SJCRH30 (cell line): ENCODE measurements at regions not wholly inside any gene's neighbourhood (a gene's known extent, or its start where the extent isn't known, plus 50 kb on each side); places are given as distances from the start of the nearest gene placed in this dataset.

ENCODE experiments used
- DNase-seq, 2 experiments: peaks; one replicate each; pipeline ENCODE4 v3.0.0-alpha.2; 2015 to 2020
- H3K27ac ChIP-seq: fragments of 250-450 bp; sonication (Bioruptor Pico); 2 replicates; pipeline ENCODE4 v1.5.1; 2020; ENCODE audit warnings: mild to moderate bottlenecking, moderate library complexity
- H3K27me3 ChIP-seq: fragments of 250-450 bp; sonication (Bioruptor Pico); 2 replicates; pipeline ENCODE4 v1.5.1; 2020; ENCODE audit warnings: mild to moderate bottlenecking, moderate library complexity
- H3K36me3 ChIP-seq: fragments of 250-450 bp; sonication (Bioruptor Pico); 2 replicates; pipeline ENCODE4 v1.5.1; 2020; ENCODE audit warnings: mild to moderate bottlenecking, moderate library complexity
- H3K4me1 ChIP-seq: fragments of 250-450 bp; sonication (Bioruptor Pico); 2 replicates; pipeline ENCODE4 v1.5.1; 2020; ENCODE audit warnings: mild to moderate bottlenecking, moderate library complexity
- H3K4me3 ChIP-seq: fragments of 250-450 bp; sonication (Bioruptor Pico); 2 replicates; pipeline ENCODE4 v1.5.1; 2020; ENCODE audit warnings: mild to moderate bottlenecking, moderate library complexity
- H3K9me3 ChIP-seq: fragments of 250-450 bp; sonication (Bioruptor Pico); replicated peaks from 2 replicates; pipeline ENCODE4 v1.5.1; 2020; ENCODE audit warnings: mild to moderate bottlenecking, moderate library complexity

DNA sequence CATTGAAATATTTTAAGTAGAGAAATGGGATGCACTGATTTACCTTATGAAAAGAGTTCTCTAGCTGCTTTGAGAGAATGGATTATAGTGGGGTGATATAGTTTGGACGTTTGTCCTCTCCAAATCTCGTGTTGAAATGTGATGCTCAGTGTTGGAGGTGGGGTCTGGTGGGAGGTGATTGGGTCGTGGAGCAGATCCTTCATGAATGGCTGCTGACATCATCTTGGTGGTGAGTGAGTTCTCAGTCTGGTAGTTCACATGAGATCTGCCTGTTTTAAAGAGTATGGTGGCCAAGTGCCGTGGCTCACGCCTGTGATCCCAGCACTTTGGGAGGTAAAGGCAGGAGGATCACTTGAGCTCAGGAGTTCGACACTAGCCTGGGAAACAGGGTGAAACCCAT lies 58.7 kb upstream of the SH3RF3 start:
- H3K27me3 ChIP-seq = no peaks in the 10 kb centered on the region
- no peak for DNase-seq
- H3K4me3 ChIP-seq = no peak overlapping the region
- no peaks in the 10 kb centered on the region for H3K9me3 ChIP-seq
- no peak overlapping the region for H3K27ac ChIP-seq
- no peaks in the 10 kb centered on the region for H3K36me3 ChIP-seq
- H3K4me1 ChIP-seq = no peaks in the 10 kb centered on the region

DNA sequence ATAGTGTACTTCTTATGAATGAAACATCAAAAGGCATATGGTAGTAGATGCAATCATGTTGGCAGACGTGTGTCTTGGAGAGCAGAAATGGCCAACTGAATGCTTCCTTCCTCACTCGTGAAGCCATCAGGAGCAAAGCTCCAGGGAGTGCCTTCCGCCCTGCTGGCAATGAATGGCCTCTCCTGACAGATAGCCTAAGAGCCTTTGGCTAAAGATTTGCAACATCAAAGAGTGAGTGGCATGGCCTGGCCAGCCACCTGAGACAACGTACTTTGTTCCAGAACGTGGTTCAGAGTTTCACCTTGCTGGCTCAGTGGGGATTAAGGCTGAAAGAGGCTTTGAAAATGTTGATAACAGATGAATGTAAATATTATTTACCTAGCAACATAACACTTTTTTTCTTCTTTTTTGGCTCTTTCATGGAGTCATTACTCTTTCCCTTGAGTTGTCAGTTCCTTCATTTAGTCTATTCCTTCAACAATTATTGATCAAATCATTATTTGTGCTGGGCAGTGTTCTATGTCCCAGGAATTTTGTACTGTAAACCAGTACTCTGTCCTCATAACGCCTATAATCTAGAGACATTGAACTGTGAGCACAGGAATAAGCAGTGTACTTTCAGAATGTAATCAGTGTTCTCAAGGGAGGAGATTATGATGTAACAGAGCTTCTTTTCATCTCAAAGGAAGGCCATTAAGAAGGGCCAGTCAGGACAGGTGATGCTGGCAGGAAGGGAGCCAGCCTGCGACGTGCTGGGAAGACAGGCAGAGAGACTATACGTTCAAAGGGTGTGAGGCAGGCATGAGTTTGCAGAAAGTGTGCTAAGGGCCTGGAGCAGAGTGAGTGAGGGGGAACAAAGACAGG lies 59.4 kb upstream of the SH3RF3 start:
- no peak overlapping the region for H3K4me3 ChIP-seq
- no peaks in the 10 kb centered on the region for H3K27me3 ChIP-seq
- H3K27ac ChIP-seq = no peak overlapping the region

DNA sequence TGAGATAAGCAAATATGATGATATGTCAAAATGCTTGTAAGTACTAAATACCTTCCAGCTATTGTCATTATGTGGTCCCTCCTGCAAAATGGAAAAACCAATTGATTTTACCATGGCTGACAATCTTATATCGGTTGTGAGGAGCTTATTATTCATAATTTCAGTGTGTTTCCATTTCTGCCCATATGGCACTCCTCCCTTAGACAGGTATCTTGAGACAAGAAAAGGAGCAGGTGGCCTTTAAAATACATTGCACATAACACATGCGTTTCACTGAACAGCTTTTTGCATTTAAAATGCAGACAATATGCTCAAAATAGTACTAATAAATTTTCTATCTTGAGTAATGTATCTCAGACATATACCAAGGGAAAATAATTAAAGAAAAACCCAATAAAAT lies 60.2 kb upstream of the SH3RF3 start:
- Histone ChIP-seq H3K4me3 (no peak overlapping the region), H3K4me1 (no peaks in the 10 kb centered on the region), H3K9me3 (no peaks in the 10 kb centered on the region), H3K36me3 (no peaks in the 10 kb centered on the region), H3K27ac (no peak overlapping the region), H3K27me3 (no peaks in the 10 kb centered on the region; the same call in 1 of the 2 replicates)
- DNase-seq = no peak

More for the DNA sequence above, 59.4 kb upstream of the SH3RF3 start:
- no peaks in the 10 kb centered on the region for H3K36me3 ChIP-seq
- DNase-seq = no peak
- no peaks in the 10 kb centered on the region for H3K9me3 ChIP-seq
- H3K4me1 ChIP-seq = no peaks in the 10 kb centered on the region

DNA sequence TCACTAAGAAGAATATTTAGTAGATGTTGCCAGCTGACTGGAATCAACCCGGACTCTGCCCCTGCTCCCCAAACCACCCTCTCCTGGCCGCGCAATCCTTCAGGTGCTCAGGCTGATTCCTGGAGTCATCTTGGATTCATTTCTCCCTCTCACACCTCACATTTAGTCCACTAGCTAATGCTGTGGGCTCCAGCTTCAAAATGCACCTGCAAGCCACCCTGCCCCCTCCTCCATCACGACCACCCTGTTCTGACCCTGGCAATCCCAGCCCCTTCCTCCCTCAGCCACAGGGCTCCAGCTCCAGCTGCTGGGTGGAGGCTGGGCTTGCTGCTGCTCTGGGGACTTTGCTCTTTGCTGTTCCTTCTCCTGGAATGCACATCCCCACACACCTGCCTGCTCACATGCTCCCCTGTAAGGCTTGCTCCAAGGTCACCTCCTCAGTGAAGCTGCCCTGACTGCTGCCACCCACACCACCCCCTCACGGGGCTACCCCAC lies 61.3 kb upstream of the SH3RF3 start:
- H3K4me3 ChIP-seq = no peak overlapping the region
- H3K36me3 ChIP-seq = no peaks in the 10 kb centered on the region
- H3K9me3 ChIP-seq = no peaks in the 10 kb centered on the region
- no peak for DNase-seq
- H3K27ac ChIP-seq = no peak overlapping the region
- H3K4me1 ChIP-seq = no peaks in the 10 kb centered on the region
- no peaks in the 10 kb centered on the region; the same call in 1 of the 2 replicates for H3K27me3 ChIP-seq

DNA sequence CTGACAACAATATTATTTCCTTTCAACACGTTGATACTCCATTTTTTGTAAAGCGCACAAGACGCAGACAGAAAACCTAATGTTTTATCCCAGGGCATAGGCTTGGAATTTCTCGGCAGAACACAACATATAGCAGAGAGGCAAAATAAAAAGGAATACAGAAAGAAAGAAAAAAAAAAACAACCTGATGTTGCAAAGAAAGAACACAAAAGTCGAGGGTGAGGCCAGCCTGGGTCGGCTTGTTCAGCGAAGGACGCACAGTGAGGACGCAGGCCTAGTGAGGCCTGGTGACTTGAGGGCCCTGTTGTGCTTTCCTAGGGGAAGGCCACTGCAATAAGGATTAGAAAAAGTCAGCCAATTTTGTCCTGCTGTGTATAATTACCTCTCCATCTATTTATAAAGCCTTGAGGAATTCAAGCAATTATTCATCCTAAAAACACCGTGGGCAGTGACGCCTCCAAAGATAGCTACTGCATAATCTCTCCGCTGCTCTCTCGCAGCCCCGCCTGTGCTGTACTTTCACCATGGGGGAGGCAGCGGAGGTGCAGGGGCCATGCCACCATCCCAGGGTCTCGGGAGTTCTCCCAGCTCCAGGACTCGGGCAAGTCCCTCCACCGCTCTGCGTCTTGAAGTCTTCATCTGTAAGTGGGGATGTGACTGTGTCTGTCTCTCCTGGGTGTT lies 61.9 kb upstream of the SH3RF3 start:
- Histone ChIP-seq H3K4me1 (no peaks in the 10 kb centered on the region), H3K4me3 (no peak overlapping the region), H3K9me3 (no peaks in the 10 kb centered on the region), H3K27me3 (no peaks in the 10 kb centered on the region; the same call in 1 of the 2 replicates), H3K27ac (no peak overlapping the region), H3K36me3 (no peaks in the 10 kb centered on the region)
- no peak for DNase-seq

DNA sequence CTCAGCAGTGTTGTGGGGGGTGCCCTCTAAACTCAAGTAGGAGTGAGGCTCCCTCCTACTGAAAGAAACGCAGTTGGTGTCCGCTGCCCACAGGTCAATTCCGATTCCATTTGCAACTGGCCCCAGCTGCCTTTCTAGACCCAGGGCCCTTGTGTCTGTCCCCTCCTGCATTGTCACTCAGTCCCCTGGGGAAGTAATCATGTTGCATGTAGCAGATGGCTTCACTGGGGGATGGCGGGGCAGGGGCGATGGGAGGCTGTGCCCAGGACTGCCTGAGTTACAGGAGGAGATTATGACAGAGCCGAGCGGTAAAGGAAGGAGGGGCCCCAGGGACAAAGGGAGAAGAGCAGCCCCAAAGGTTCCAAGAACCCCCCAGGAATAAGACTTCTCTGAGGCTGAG lies 62.5 kb upstream of the SH3RF3 start:
- Histone ChIP-seq H3K4me1 (no peaks in the 10 kb centered on the region), H3K27me3 (no peaks in the 10 kb centered on the region; the same call in 1 of the 2 replicates), H3K9me3 (no peaks in the 10 kb centered on the region), H3K4me3 (no peak overlapping the region), H3K27ac (no peak overlapping the region), H3K36me3 (no peaks in the 10 kb centered on the region)
- no peak for DNase-seq

DNA sequence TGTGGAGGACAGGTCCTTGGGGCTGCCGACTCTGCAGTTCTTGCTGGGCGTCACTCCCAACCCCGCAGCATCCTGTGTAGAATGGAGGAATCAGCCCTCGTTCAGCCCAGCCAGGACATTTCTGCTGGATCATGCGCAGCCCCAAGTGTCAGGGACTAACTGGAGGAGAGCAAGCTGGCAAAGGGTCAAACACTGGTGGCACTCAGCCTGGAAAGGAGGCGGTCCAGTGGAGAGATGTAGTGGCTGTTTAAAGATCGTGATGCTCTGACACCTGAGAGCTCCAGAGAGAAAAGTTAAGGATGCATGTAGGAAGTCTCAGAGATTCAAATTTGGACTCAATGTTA lies 63.6 kb upstream of the SH3RF3 start:
- H3K9me3 ChIP-seq = no peaks in the 10 kb centered on the region
- H3K4me3 ChIP-seq = no peak overlapping the region
- H3K27ac ChIP-seq = no peak overlapping the region
- H3K4me1 ChIP-seq = no peaks in the 10 kb centered on the region
- no peaks in the 10 kb centered on the region; the same call in 1 of the 2 replicates for H3K27me3 ChIP-seq
- DNase-seq = no peak
- no peaks in the 10 kb centered on the region for H3K36me3 ChIP-seq

DNA sequence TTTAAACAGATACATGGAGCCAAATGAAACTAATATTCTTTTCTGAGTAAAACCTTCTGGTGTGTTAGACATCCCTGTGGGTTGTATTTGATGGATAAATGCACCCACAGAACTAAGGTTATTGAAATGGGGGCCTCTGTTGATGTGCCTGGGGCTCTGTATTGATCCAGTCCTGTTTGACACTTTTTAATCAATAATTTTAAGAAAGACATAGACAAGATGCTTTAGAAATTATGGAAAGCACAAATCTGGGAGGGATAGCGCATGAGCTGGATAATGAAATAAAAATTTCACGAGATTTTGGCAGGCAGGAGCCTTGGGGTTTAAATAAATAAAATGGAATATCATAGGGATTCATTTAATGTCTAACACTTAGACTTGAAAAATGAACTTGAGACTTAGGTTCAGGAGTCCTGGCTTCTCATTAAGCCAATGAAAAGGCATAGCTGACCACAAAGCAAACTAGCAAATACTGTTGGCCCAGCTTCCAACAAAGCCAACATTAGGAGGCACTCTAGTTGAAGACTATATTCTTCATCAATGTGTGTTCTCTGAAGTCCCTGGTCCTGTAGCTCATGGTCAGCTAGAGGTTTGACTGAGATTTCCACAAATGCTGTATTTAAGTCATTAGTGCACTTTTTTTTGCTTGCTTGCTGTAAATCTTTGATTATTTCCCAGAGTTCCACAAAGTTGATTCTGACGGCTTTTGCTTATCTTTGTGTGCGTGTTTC lies 64.2 kb upstream of the SH3RF3 start:
- Histone ChIP-seq H3K27ac (no peak overlapping the region), H3K4me1 (no peaks in the 10 kb centered on the region), H3K4me3 (no peak overlapping the region), H3K36me3 (no peaks in the 10 kb centered on the region), H3K9me3 (no peaks in the 10 kb centered on the region), H3K27me3 (no peaks in the 10 kb centered on the region; the same call in 1 of the 2 replicates)
- no peak for DNase-seq

DNA sequence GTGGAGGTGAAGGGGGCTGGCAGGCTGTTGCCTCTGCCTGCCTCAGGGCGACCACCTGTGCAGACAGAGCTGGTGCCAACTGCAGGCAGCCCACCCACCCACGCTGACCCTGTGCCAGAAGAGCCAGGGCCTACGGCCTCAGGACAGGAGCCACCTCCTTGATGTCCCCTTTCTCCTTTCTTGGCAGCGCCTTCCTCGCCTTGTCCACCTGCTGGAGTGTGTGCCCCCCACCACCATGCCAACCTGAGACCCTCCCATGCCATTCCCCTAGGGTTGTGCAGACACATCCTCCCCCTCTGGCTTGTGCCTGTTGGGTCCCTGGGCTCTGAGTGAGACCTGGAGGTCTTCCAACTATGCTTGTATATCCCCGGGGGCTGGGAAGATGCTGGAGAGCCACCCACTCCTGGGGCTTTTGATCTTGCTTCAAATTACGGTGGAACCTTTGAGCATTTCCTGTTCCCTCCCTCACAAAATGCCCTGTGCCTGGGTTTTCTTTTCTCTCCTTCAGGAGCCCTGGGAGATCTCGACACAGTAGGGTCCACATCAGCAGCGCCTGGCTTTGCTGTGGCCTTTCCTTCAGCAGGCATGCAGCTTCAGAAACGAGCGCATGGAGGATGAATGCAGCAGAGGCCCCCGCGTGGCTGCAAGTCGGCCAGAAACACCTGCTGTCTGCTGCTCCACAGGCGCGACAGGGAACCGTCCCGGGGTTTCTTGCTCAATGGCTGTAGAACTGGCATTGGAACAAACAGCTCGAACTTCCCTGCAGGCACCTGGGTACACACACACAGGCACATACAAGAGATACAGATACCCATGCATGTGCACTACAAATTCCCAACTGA lies 65.9 kb upstream of the SH3RF3 start:
- Histone ChIP-seq H3K4me1 (no peaks in the 10 kb centered on the region), H3K27ac (no peak overlapping the region), H3K27me3 (no peaks in the 10 kb centered on the region; the same call in 1 of the 2 replicates), H3K4me3 (no peak overlapping the region), H3K9me3 (no peaks in the 10 kb centered on the region), H3K36me3 (no peaks in the 10 kb centered on the region)
- DNase-seq = peak in 1 of 2 experiments; percentile 21

DNA sequence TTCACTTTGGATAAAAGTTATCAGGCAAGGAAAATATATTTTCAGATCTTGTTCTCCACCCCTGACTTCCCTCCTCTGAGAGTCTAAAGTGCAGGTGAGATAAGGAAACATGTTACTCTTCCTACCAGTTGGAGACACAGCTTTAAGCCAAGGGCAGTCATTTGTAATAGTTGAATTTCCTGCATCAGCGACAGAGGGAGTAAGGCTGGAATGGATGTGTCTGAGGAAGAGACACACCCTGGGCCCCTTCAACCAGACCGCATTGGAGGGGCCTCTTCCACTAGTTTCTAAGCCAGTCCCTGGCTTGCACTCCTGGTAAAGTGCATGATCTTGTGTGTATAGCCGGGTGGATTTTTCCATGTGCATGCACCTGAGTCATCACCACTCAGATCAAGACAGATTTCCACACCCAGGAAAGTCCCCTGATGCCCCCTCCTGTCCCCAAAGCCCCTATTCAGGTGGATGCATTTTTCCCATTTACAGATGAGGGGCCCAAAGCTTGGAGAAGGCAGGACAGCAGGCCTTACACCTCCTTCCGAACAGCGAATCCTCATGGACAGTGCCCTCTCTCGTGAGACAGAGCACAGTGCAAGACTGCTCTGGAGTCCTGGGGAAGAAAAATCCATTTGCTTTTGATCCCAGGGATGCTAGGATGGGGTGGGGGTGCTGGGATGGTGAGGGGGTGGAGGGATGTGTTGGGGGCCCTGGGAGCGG lies 66.7 kb upstream of the SH3RF3 start:
- no peak overlapping the region for H3K4me3 ChIP-seq
- H3K27me3 ChIP-seq = no peaks in the 10 kb centered on the region; the same call in 1 of the 2 replicates
- no peak for DNase-seq
- H3K36me3 ChIP-seq = no peaks in the 10 kb centered on the region
- no peaks in the 10 kb centered on the region for H3K9me3 ChIP-seq
- H3K4me1 ChIP-seq = no peaks in the 10 kb centered on the region
- no peak overlapping the region for H3K27ac ChIP-seq

DNA sequence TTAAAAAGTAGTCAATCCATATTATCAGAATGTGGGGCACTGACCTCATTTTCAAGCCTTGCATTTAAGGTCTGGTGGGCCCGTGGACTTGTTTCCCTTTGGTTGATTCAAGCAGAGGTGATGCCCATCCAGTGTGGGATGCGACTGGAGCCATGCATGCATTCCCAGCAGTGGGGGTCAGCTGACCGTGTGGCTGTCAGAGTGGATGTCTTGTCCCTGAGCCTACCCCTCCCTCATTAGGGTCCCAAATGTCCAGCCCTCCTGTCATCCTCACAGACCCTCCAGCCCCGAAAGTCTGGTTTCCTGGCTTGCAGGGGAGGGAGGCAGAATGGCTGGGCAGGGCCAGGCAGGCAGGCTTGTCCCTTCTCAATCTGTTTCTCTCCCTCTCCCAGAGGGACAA lies 67.3 kb upstream of the SH3RF3 start:
- Histone ChIP-seq H3K27me3 (no peaks in the 10 kb centered on the region; the same call in 1 of the 2 replicates), H3K4me1 (no peaks in the 10 kb centered on the region), H3K9me3 (no peaks in the 10 kb centered on the region), H3K4me3 (no peak overlapping the region), H3K36me3 (no peaks in the 10 kb centered on the region), H3K27ac (no peak overlapping the region)
- no peak for DNase-seq

DNA sequence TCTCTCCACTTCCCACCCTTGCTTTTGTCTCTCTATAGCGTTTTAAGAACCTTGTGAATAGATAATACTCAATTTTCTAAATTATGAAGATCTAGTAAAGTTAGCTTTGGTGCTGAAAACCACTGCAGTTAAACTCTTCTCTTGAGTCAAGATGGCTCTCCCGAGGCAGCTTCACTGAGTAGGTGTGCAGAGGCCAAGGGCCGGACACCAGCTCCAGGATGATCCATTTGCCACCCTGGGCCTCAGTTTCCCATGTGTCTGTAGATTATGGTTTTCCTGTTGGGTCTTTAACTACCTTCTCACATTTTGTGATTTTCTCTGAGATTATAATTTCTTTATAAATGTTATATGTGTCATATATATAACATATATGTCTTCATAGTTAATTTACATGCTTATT lies 68.5 kb upstream of the SH3RF3 start:
- Histone ChIP-seq H3K4me1 (no peaks in the 10 kb centered on the region), H3K9me3 (no peaks in the 10 kb centered on the region), H3K4me3 (no peak overlapping the region), H3K27ac (no peak overlapping the region), H3K27me3 (no peaks in the 10 kb centered on the region; the same call in 1 of the 2 replicates), H3K36me3 (no peaks in the 10 kb centered on the region)
- no peak for DNase-seq

DNA sequence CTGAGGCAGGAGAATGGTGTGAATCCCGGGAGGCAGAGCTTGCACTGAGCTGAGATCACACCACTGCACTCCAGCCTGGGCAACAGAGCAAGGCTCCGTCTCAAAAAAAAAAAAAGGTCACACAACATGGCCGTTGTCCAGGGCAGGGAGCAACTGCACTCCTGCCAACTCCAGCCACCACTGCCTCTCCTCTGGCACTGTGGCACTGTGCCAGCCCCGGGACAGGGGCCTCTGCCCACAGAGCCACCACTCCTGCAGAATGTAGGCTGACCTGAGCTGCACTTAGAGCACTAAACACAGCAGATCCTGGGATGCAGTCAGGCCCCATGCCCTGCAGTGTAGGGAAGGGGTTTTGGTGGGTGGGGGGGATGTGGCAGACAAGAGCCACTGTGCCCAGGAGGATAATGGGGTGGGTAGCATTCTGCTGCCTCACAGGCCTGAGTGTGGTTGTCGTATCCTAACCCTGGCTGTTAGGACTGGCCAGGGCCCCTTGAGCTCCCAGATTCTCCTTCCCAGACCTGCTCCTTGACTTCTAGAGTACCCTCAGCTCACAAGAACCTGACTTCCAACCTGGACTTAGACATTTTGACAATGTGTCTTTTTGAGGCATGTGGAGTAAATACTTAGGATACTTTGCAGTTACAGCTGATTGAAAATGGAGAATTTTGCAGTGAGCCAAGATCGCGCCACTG lies 69.4 kb upstream of the SH3RF3 start:
- H3K9me3 ChIP-seq = no peaks in the 10 kb centered on the region
- no peak overlapping the region for H3K4me3 ChIP-seq
- no peaks in the 10 kb centered on the region for H3K4me1 ChIP-seq
- H3K27me3 ChIP-seq = no peaks in the 10 kb centered on the region; the same call in 1 of the 2 replicates
- H3K27ac ChIP-seq = no peak overlapping the region
- H3K36me3 ChIP-seq = no peaks in the 10 kb centered on the region
- no peak for DNase-seq
